Liver (tissue), 8 donors: ENCODE measurements at regions not wholly inside any gene's neighbourhood (a gene's known extent, or its start where the extent isn't known, plus 50 kb on each side); places are given as distances from the start of the nearest gene placed in this dataset.

ENCODE experiments used
- DNase-seq: peaks from one replicate; pipeline ENCODE4 v3.0.0-alpha.2; 2017; ENCODE audit warnings: low spot score
- H3K27ac ChIP-seq, 2 donors: one replicate each; pipeline ENCODE4 v1.7.0; 2013; ENCODE audit warnings: inconsistent platforms in 2 of 2, low read length in 2 of 2, control low read depth in 1 of 2, low read depth in 1 of 2, mild to moderate bottlenecking in 1 of 2
- H3K27me3 ChIP-seq, 4 donors: one replicate each; pipeline versions ENCODE4 v1.6.1 to v1.7.0; 2013; ENCODE audit warnings: low read length in 3 of 4, inconsistent platforms in 1 of 4, mild to moderate bottlenecking in 1 of 4, moderate library complexity in 1 of 4; ENCODE audit not compliant: control insufficient read depth in 4 of 4, insufficient read depth in 4 of 4
- H3K36me3 ChIP-seq, 4 donors: one replicate each; pipeline versions ENCODE4 v1.6.1 to v1.7.0; 2013; ENCODE audit warnings: low read length in 3 of 4, mild to moderate bottlenecking in 3 of 4, low read depth in 1 of 4, moderate library complexity in 1 of 4; ENCODE audit not compliant: control insufficient read depth in 4 of 4, insufficient read depth in 3 of 4
- H3K4me1 ChIP-seq, 4 donors: one replicate each; pipeline versions ENCODE4 v1.6.1 to v1.7.0; 2013; ENCODE audit warnings: low read length in 3 of 4, mild to moderate bottlenecking in 3 of 4, moderate library complexity in 1 of 4; ENCODE audit not compliant: control insufficient read depth in 4 of 4, insufficient read depth in 4 of 4
- H3K4me3 ChIP-seq, 3 donors: one replicate each; pipeline versions ENCODE4 v1.6.1 to v1.7.0; 2013; ENCODE audit warnings: low read length in 3 of 3, control low read depth in 1 of 3, low read depth in 1 of 3, mild to moderate bottlenecking in 1 of 3
- H3K9ac ChIP-seq, 2 donors: one replicate each; pipeline ENCODE4 v1.7.0; 2013; ENCODE audit warnings: low read length in 2 of 2, mild to moderate bottlenecking in 2 of 2, moderate library complexity in 2 of 2, control low read depth in 1 of 2, low read depth in 1 of 2
- H3K9me3 ChIP-seq, 4 donors: one replicate each; pipeline versions ENCODE4 v1.6.1 to v1.7.0; 2013; ENCODE audit warnings: low read length in 3 of 4; ENCODE audit not compliant: control insufficient read depth in 4 of 4
- EGR1 ChIP-seq, 2 donors: IDR thresholded peaks; 2 replicates each; pipeline ENCODE4 v1.6.1; 2016 to 2018; ENCODE audit warnings: antibody characterized with exemption in 2 of 2, low read depth in 2 of 2
- FOXA1 ChIP-seq: IDR thresholded peaks from 2 replicates; pipeline ENCODE4 v1.6.1; 2016; ENCODE audit warnings: antibody characterized with exemption
- GABPA ChIP-seq, 2 donors: IDR thresholded peaks in 1 of 2; conservative IDR thresholded peaks in 1 of 2; 2 replicates each; pipeline ENCODE4 v1.6.1; 2016; ENCODE audit warnings: antibody characterized with exemption in 2 of 2, mild to moderate bottlenecking in 1 of 2, moderate library complexity in 1 of 2
- HNF4A ChIP-seq, 2 donors: conservative IDR thresholded peaks; 2 replicates each; pipeline ENCODE4 v1.6.1; 2016; ENCODE audit warnings: antibody characterized with exemption in 2 of 2, mild to moderate bottlenecking in 2 of 2
- HNF4G ChIP-seq: IDR thresholded peaks from 2 replicates; pipeline ENCODE4 v1.6.1; 2016; ENCODE audit warnings: antibody characterized with exemption
- JUND ChIP-seq, 2 donors: IDR thresholded peaks; 2 replicates each; pipeline ENCODE4 v1.6.1; 2016; ENCODE audit warnings: antibody characterized with exemption in 2 of 2
- NR2F2 ChIP-seq: IDR thresholded peaks from 2 replicates; pipeline ENCODE4 v1.6.1; 2016; ENCODE audit warnings: antibody characterized with exemption
- RAD21 ChIP-seq, 2 donors: IDR thresholded peaks; 2 replicates each; pipeline ENCODE4 v1.6.1; 2016; ENCODE audit warnings: antibody characterized with exemption in 2 of 2, mild to moderate bottlenecking in 2 of 2
- SP1 ChIP-seq: IDR thresholded peaks from 2 replicates; pipeline ENCODE4 v1.6.1; 2018; ENCODE audit warnings: antibody characterized with exemption, mild to moderate bottlenecking
- ZBTB33 ChIP-seq: IDR thresholded peaks from 2 replicates; pipeline ENCODE4 v1.6.1; 2016; ENCODE audit warnings: antibody characterized with exemption
- WGBS: extraction: QIAGEN DNeasy Blood & Tissue Kit; methylation state at CpG from one replicate; pipeline ENCODE4 v1.1.7; 2013; 5-methylcytosine and 5-hydroxymethylcytosine counted together
- TF ChIP-seq, protein P1 (sequence below): fragments of 150-350 bp; IDR thresholded peaks from 2 replicates; pipeline ENCODE4 v1.5.1; 2017; ENCODE audit warnings: improper control_type of control experiment, low read depth, low read length; ENCODE audit not compliant: missing input control
- TF ChIP-seq, protein P2 (sequence below): IDR thresholded peaks from 2 replicates; pipeline ENCODE4 v1.6.1; 2016; ENCODE audit warnings: antibody characterized with exemption, mild to moderate bottlenecking
- TF ChIP-seq, protein P3 (sequence below): IDR thresholded peaks from 2 replicates; pipeline ENCODE4 v1.6.1; 2016; ENCODE audit warnings: antibody characterized with exemption
- donor health status: healthy.
- donor health status: healthy.
- donor health status: healthy.
- donor health status: healthy.
- donor health status: healthy.

DNA sequence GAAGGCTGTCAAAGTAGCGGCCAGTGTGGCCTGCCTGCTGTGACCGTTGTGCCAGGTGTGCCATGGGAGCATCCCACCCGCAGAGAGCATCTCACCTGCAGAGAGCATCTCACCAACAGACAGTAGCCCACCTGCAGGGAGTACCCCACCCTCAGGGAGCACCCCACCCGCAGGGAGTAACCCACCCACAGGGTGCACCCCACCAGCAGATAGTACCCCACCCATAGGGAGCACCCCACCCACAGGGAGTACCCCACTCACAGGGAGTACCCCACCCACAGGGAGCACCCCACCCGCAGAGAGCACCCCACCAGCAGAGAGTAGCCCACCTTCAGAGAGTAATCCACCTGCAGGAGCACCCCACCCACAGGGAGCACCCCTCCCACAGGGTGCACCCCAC, 476.5 kb downstream of the TCERG1L start:
- WGBS: 90% methylated on average over 5 of the region's 5 CpGs
- no peak for DNase-seq
- no peak overlapping the region for H3K27ac ChIP-seq
- TF ChIP-seq SP1: no peak
- no peak for TF ChIP-seq JUND (IDR thresholded peaks at IDR 0.05)
- TF ChIP-seq HNF4A (conservative IDR thresholded peaks at IDR 0.05): no peak
- TF ChIP-seq HNF4G: no peak
- TF ChIP-seq FOXA1: no peak
- no peak for TF ChIP-seq ZBTB33
- TF ChIP-seq, protein P1, sequence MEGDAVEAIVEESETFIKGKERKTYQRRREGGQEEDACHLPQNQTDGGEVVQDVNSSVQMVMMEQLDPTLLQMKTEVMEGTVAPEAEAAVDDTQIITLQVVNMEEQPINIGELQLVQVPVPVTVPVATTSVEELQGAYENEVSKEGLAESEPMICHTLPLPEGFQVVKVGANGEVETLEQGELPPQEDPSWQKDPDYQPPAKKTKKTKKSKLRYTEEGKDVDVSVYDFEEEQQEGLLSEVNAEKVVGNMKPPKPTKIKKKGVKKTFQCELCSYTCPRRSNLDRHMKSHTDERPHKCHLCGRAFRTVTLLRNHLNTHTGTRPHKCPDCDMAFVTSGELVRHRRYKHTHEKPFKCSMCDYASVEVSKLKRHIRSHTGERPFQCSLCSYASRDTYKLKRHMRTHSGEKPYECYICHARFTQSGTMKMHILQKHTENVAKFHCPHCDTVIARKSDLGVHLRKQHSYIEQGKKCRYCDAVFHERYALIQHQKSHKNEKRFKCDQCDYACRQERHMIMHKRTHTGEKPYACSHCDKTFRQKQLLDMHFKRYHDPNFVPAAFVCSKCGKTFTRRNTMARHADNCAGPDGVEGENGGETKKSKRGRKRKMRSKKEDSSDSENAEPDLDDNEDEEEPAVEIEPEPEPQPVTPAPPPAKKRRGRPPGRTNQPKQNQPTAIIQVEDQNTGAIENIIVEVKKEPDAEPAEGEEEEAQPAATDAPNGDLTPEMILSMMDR: no peak
- TF ChIP-seq EGR1 (IDR thresholded peaks at IDR 0.05; ENCODE audit: low read depth in 2 of 2): no peak
- TF ChIP-seq NR2F2: no peak
- TF ChIP-seq, protein P2, sequence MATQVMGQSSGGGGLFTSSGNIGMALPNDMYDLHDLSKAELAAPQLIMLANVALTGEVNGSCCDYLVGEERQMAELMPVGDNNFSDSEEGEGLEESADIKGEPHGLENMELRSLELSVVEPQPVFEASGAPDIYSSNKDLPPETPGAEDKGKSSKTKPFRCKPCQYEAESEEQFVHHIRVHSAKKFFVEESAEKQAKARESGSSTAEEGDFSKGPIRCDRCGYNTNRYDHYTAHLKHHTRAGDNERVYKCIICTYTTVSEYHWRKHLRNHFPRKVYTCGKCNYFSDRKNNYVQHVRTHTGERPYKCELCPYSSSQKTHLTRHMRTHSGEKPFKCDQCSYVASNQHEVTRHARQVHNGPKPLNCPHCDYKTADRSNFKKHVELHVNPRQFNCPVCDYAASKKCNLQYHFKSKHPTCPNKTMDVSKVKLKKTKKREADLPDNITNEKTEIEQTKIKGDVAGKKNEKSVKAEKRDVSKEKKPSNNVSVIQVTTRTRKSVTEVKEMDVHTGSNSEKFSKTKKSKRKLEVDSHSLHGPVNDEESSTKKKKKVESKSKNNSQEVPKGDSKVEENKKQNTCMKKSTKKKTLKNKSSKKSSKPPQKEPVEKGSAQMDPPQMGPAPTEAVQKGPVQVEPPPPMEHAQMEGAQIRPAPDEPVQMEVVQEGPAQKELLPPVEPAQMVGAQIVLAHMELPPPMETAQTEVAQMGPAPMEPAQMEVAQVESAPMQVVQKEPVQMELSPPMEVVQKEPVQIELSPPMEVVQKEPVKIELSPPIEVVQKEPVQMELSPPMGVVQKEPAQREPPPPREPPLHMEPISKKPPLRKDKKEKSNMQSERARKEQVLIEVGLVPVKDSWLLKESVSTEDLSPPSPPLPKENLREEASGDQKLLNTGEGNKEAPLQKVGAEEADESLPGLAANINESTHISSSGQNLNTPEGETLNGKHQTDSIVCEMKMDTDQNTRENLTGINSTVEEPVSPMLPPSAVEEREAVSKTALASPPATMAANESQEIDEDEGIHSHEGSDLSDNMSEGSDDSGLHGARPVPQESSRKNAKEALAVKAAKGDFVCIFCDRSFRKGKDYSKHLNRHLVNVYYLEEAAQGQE: no peak
- H3K9ac ChIP-seq: no peak overlapping the region
- no peaks in the 10 kb centered on the region for H3K27me3 ChIP-seq
- no peaks in the 10 kb centered on the region for H3K36me3 ChIP-seq
- H3K9me3 ChIP-seq: no peaks in the 10 kb centered on the region
- H3K4me3 ChIP-seq: no peak overlapping the region
- no peaks in the 10 kb centered on the region for H3K4me1 ChIP-seq

DNA sequence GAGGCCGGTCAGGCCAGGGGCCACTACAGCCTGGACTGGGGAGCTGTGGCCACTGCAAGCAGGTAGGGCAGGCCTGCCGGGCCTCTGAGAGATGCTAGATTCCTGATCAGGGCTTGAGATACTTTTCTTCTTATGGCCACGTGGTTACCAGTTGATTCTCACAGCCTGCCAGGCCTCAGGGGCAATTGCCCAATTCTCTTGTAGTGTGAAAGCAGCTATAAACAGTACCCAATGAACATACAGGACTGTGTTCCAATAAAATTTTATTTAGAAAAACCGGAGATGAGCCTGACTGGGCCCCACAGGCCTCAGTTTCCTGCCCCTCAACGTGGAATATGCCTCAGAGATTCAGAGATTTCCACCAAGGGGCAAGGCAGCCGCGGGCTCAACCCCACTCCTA, 475.2 kb downstream of the TCERG1L start:
- Histone ChIP-seq H3K27ac (no peak overlapping the region), H3K4me3 (no peak overlapping the region), H3K9me3 (no peaks in the 10 kb centered on the region), H3K4me1 (no peaks in the 10 kb centered on the region), H3K27me3 (no peaks in the 10 kb centered on the region), H3K9ac (no peak overlapping the region), H3K36me3 (no peaks in the 10 kb centered on the region)
- no peak for TF ChIP-seq JUND (IDR thresholded peaks at IDR 0.05)
- no peak for TF ChIP-seq RAD21 (IDR thresholded peaks at IDR 0.05)
- TF ChIP-seq, protein P3, sequence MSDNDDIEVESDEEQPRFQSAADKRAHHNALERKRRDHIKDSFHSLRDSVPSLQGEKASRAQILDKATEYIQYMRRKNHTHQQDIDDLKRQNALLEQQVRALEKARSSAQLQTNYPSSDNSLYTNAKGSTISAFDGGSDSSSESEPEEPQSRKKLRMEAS: no peak
- TF ChIP-seq GABPA (IDR thresholded peaks at IDR 0.05 in 1 of 2, conservative IDR thresholded peaks at IDR 0.05 in 1 of 2): no peak
- WGBS: 71% methylated on average over 7 of the region's 7 CpGs
- DNase-seq: no peak
